ENCODE measurements at regions not wholly inside any gene's neighbourhood (a gene's known extent, or its start where the extent isn't known, plus 50 kb on each side); places are given as distances from the start of the nearest gene placed in this dataset.

GRCh38 chr2:195596840-195597239, 60.2 kb upstream of the SLC39A10 start:
- TF ChIP-seq CTCF (conservative IDR thresholded peaks at IDR 0.05; ENCODE audit: low read length), result no peak
- TF ChIP-seq EZH2phosphoT487 (IDR thresholded peaks at IDR 0.05; ENCODE audit: borderline replicate concordance), result no peak
